B cell (primary cell): ENCODE measurements at regions not wholly inside any gene's neighbourhood (a gene's known extent, or its start where the extent isn't known, plus 50 kb on each side); places are given as distances from the start of the nearest gene placed in this dataset.

Source experiments
- ATAC-seq: fragments of 200-7000 bp; cut with Tn5 transposase; one replicate; pipeline ENCODE4 v1.10.0; 2021; ENCODE audit warnings: low read depth, mild to moderate bottlenecking, moderate number of reproducible peaks, moderate library complexity
- CTCF ChIA-PET: fragments of 350-600 bp; sonication (Branson Sonifier 250); formaldehyde crosslinking; loops from one replicate; lab custom pipeline; 2021; ENCODE audit warnings: antibody characterized with exemption, inconsistent platforms; lab: Charles Lee
- POLR2A ChIA-PET: fragments of 350-600 bp; sonication (Branson Sonifier 250); formaldehyde crosslinking; loops from one replicate; lab custom pipeline; 2021; ENCODE audit warnings: antibody characterized with exemption; lab: Charles Lee
- DNase-seq: peaks from one replicate; pipeline ENCODE4 v3.0.0; 2013
- H2AFZ ChIP-seq: 2 replicates; pipeline ENCODE4 v1.6.1; 2012; ENCODE audit warnings: mild to moderate bottlenecking, low read depth, low read length; ENCODE audit not compliant: insufficient read depth, poor library complexity, severe bottlenecking
- H3K27ac ChIP-seq, 2 donors: 1 replicate in 1 of 2; 2 replicates in 1 of 2; pipeline ENCODE4 v1.5.1; 2012 to 2013; ENCODE audit warnings: low read length in 2 of 2, mild to moderate bottlenecking in 2 of 2, moderate library complexity in 1 of 2
- H3K27me3 ChIP-seq, 4 experiments: fragments of 200-600 bp in 1 of 4; sonication (generic) in 1 of 4; replicated peaks in 1 of 4; 1 replicate in 2 of 4; 2 replicates in 2 of 4; pipeline versions ENCODE4 v1.6.1 to v1.7.0; 2013 to 2016; ENCODE audit warnings: low read length in 3 of 4, mild to moderate bottlenecking in 2 of 4, mixed read lengths in 1 of 4, moderate library complexity in 1 of 4; ENCODE audit not compliant: insufficient read depth in 4 of 4, control insufficient read depth in 3 of 4; ENCODE audit errors: control extremely low read depth in 1 of 4
- H3K36me3 ChIP-seq, 2 experiments: replicated peaks in 1 of 2; 1 replicate in 1 of 2; 2 replicates in 1 of 2; pipeline versions ENCODE4 v1.6.1 to v1.7.1; 2013; ENCODE audit warnings: low read length in 1 of 2; ENCODE audit not compliant: insufficient read depth in 2 of 2, control insufficient read depth in 1 of 2; ENCODE audit errors: control extremely low read depth in 1 of 2, extremely low read depth in 1 of 2
- H3K4me1 ChIP-seq, 2 donors: fragments of 200-600 bp in 1 of 2; sonication (generic) in 1 of 2; 1 replicate in 1 of 2; 2 replicates in 1 of 2; pipeline versions ENCODE4 v1.5.1 to v1.6.1; 2013 to 2017; ENCODE audit warnings: low read length in 2 of 2; ENCODE audit not compliant: control insufficient read depth in 2 of 2, insufficient read depth in 2 of 2
- H3K4me2 ChIP-seq: replicated peaks from 2 replicates; pipeline ENCODE3; 2012; ENCODE audit warnings: mild to moderate bottlenecking, low read depth, low read length; ENCODE audit not compliant: poor library complexity, severe bottlenecking
- H3K4me3 ChIP-seq, 5 experiments: fragments of 200-600 bp in 1 of 5; sonication (generic) in 1 of 5; 1 replicate in 3 of 5; 2 replicates in 2 of 5; pipeline versions ENCODE4 v1.5.1 to v1.7.0; 2011 to 2016; ENCODE audit warnings: low read length in 4 of 5, mild to moderate bottlenecking in 4 of 5, low read depth in 2 of 5, control low read depth in 1 of 5, moderate library complexity in 1 of 5; ENCODE audit not compliant: insufficient read depth in 1 of 5; ENCODE audit errors: control extremely low read depth in 1 of 5, extremely low read depth in 1 of 5
- H3K79me2 ChIP-seq: fragments of 200-600 bp; sonication (generic); one replicate; pipeline ENCODE4 v1.6.0; 2016; ENCODE audit warnings: low read length; ENCODE audit not compliant: control insufficient read depth, insufficient read depth
- H3K9ac ChIP-seq: fragments of 200-600 bp; sonication (generic); 2 replicates; pipeline ENCODE4 v1.6.1; 2017; ENCODE audit warnings: mild to moderate bottlenecking, low read length, moderate library complexity
- H3K9me3 ChIP-seq, 3 donors: one replicate each; pipeline versions ENCODE4 v1.6.1 to v1.7.1; 2013; ENCODE audit warnings: low read length in 2 of 3; ENCODE audit not compliant: control insufficient read depth in 2 of 3, insufficient read depth in 1 of 3; ENCODE audit errors: control extremely low read depth in 1 of 3
- H4K20me1 ChIP-seq: 2 replicates; pipeline ENCODE4 v1.6.0; 2012; ENCODE audit warnings: mild to moderate bottlenecking, low read length; ENCODE audit not compliant: insufficient read depth, control insufficient read depth, poor library complexity, severe bottlenecking
- H3K27ac Mint-ChIP-seq: one replicate; pipeline ENCODE4 v1.8.0; 2021; ENCODE audit warnings: mixed read lengths
- H3K27me3 Mint-ChIP-seq: one replicate; pipeline ENCODE4 v1.8.0; 2021; ENCODE audit warnings: mixed read lengths
- H3K4me1 Mint-ChIP-seq: one replicate; pipeline ENCODE4 v1.8.0; 2021; ENCODE audit warnings: mixed read lengths
- H3K4me3 Mint-ChIP-seq: one replicate; pipeline ENCODE4 v1.8.0; 2021; ENCODE audit warnings: mixed read lengths
- H3K9me3 Mint-ChIP-seq: one replicate; pipeline ENCODE4 v1.8.0; 2022; ENCODE audit warnings: mixed read lengths; ENCODE audit not compliant: insufficient read depth
- EZH2 ChIP-seq: IDR thresholded peaks from 2 replicates; pipeline ENCODE4 v1.6.1; 2012; ENCODE audit warnings: borderline replicate concordance, low read depth, mild to moderate bottlenecking, moderate library complexity, low read length; ENCODE audit not compliant: insufficient read depth, poor library complexity, severe bottlenecking
- WGBS: methylation state at CpG from one replicate; pipeline ENCODE4 v1.1.5; 2013; ENCODE audit warnings: missing lambda C conversion rate; ENCODE audit not compliant: insufficient coverage; 5-methylcytosine and 5-hydroxymethylcytosine counted together
- intact Hi-C: fragments of 100-400 bp; cut with micrococcal nuclease; formaldehyde crosslinking; loops from one replicate; pipeline ENCODE4 v1.10.0; 2022
- TF ChIP-seq, protein P1 (sequence below): fragments of 200-600 bp; IDR thresholded peaks from one replicate; pipeline ENCODE4 v1.8.0; 2022; ENCODE audit warnings: antibody characterized with exemption, mild to moderate bottlenecking

DNA sequence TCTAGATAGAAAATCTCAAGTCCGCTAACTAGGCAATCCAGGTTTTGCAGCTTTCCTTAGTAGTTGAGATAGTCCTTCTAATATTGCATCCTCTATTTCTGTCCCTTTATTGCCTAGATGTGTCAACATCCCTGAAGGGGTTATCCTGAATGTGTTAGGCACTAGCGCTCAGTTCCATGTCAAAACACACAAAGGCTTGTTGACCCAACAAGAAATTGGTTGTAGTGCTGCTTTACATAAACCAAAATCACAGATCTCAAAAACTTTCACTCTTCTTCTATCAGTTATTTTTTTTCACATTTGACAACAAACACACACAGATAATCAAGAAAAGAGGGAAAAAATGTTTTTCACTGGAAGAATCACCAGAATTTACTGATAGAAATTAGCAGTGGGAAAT is 51.4 kb upstream of the SOX2 start:
- intact Hi-C loops: no loop called here
- Histone ChIP-seq H2AFZ (no peak overlapping the region), H3K4me2 (no peak overlapping the region), H4K20me1 (no peaks in the 10 kb centered on the region), H3K27me3 (no peaks in the 10 kb centered on the region), H3K9ac (no peak overlapping the region), H3K4me3 (no peak overlapping the region), H3K4me1 (no peaks in the 10 kb centered on the region), H3K27ac (no peak overlapping the region), H3K36me3 (no peaks in the 10 kb centered on the region), H3K79me2 (no peaks in the 10 kb centered on the region), H3K9me3 (no peaks in the 10 kb centered on the region)
- Mint-ChIP-seq H3K4me1 (no peaks in the 10 kb centered on the region), H3K27ac (no peak overlapping the region), H3K4me3 (no peak overlapping the region), H3K27me3 (peaks cover 3% of the 10 kb centered on the region), H3K9me3 (no peaks in the 10 kb centered on the region)
- ChIA-PET POLR2A (no interaction called here), CTCF (no interaction called here)
- ATAC-seq (no peak), DNase-seq (no peak)
- WGBS: 100% methylated on average over 1 of the region's 2 CpGs
- TF ChIP-seq, protein P1, sequence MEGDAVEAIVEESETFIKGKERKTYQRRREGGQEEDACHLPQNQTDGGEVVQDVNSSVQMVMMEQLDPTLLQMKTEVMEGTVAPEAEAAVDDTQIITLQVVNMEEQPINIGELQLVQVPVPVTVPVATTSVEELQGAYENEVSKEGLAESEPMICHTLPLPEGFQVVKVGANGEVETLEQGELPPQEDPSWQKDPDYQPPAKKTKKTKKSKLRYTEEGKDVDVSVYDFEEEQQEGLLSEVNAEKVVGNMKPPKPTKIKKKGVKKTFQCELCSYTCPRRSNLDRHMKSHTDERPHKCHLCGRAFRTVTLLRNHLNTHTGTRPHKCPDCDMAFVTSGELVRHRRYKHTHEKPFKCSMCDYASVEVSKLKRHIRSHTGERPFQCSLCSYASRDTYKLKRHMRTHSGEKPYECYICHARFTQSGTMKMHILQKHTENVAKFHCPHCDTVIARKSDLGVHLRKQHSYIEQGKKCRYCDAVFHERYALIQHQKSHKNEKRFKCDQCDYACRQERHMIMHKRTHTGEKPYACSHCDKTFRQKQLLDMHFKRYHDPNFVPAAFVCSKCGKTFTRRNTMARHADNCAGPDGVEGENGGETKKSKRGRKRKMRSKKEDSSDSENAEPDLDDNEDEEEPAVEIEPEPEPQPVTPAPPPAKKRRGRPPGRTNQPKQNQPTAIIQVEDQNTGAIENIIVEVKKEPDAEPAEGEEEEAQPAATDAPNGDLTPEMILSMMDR: no peak
- TF ChIP-seq EZH2: no peak

DNA sequence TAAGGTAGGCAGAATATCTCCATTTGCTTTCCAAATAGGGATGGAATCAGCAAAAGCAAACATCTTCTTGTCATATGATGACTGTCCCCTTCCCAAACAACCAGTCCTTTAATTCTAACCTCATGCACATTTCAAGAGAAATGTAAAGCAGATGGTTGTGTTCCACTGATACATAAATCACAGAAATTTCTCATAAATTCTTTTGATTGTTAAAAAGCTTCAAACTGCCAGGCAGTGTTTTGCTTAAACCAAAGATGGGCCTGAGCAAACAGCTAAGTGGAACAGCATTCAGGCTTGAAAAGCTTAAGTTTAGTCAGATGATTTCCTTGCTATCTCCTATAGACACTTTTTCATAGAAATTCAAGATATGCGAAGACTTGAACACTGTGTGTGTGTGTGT is 74.3 kb upstream of the SOX2 start:
- no peaks in the 10 kb centered on the region for H3K4me1 Mint-ChIP-seq
- no peak overlapping the region for H2AFZ ChIP-seq
- ATAC-seq (no peak), DNase-seq (no peak)
- no peaks in the 10 kb centered on the region for H3K36me3 ChIP-seq
- WGBS: no CpG with 5 or more reads among the region's 1 CpG
- H3K4me3 Mint-ChIP-seq: no peak overlapping the region
- TF ChIP-seq, protein P1: no peak
- TF ChIP-seq EZH2: no peak
- no peaks in the 10 kb centered on the region for H3K27me3 ChIP-seq
- CTCF ChIA-PET: no interaction called here
- H3K27me3 Mint-ChIP-seq: no peaks in the 10 kb centered on the region
- no peaks in the 10 kb centered on the region for H3K79me2 ChIP-seq
- POLR2A ChIA-PET: no interaction called here
- H3K27ac Mint-ChIP-seq: no peak overlapping the region
- H3K4me2 ChIP-seq: no peak overlapping the region
- no peaks in the 10 kb centered on the region for H4K20me1 ChIP-seq
- no peak overlapping the region for H3K27ac ChIP-seq
- H3K9ac ChIP-seq: no peak overlapping the region
- H3K4me3 ChIP-seq: no peak overlapping the region
- H3K4me1 ChIP-seq: no peaks in the 10 kb centered on the region
- no peaks in the 10 kb centered on the region for H3K9me3 Mint-ChIP-seq
- no peaks in the 10 kb centered on the region for H3K9me3 ChIP-seq
- intact Hi-C loops: no loop called here
